ENCODE measurements at regions not wholly inside any gene's neighbourhood (a gene's known extent, or its start where the extent isn't known, plus 50 kb on each side); places are given as distances from the start of the nearest gene placed in this dataset.
"Not testable (repeated sequence)": the region's sequence is repeated elsewhere in the genome, so short reads cannot be mapped to it uniquely, and the experiment has no call there.

DNA sequence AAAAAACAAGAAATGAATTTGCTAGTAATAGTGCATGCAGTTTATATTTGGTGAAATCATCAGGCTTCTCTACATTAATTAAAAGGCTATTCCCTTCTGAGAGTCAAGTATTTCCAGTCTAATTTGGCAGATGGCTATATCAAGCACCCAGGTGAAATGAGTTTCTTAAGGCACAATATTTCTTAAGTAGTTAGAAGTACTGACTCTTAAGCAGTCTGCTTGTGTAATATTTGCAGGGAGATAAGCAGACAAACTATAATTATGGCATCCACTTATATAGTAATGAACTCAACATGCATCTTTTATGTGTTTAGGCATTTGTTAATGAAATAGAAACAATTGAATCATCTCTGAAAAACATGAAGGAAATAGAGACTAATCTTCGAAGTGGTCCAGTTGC, 189.2 kb downstream of the UTRN start:
- DNase-seq (ENCODE audit: low read depth in 2 of 2, low spot score in 1 of 2), result no peak

DNA sequence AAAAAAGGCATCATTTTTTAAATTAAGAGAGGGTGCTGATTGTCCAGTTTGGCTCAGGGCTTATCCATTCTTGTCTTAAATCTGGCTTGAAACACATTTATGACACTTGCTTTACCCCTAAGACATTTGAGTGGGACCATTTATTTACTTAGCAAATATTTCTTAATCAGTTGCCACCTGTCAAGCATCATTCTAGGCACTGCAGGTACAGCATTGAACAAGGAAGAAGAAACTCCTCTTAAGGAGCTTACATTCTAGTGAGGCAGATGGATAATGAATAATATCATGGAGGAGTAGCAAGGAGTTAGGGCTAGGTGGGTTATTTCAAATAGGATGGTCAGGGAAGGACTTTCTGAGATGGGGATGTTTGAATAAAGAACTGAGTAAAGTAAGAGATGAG, 189.8 kb downstream of the UTRN start:
- no peak for DNase-seq (ENCODE audit: low read depth in 2 of 2, low spot score in 1 of 2)

DNA sequence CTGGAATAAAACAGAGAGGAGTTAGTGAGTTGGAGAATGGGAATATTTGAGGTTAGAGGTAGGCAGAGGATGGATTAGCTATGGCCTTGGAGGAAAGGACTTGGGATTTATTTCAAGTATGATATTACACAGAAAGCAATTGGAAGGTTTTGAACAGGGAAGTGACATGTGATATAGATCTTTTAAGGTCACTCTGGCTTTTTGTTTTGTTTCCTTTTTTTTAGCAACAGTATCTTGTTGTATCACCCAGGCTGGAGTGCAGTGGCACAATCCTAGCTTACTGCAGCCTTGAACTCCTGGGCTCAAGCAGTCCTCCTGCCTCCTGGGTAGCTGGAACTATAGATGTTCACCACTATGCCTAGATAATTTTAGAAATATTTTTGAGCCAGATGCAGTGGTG, 190.3 kb downstream of the UTRN start:
- DNase-seq (ENCODE audit: low read depth in 2 of 2, low spot score in 1 of 2), result no peak

DNA sequence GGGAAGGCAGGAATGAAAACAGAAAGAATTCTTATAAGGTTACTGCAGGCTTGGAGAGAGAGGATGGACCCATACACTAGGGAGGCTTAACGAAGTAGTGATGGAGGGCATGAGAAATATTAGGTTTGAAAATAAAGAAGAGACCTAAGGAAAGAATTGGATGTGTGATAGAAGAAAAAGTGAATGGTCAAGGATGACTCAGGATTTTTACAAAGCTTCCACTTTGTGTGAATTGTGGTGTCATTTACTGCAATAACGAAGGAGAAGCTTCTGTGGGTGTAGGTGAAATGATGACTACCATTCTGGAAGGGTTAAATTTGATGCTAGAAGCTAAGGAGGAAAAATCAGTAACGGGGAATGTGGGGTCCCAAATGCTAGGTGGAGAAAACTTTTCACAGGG, 191.2 kb downstream of the UTRN start:
- DNase-seq (ENCODE audit: low read depth in 2 of 2, low spot score in 1 of 2), result no peak

DNA sequence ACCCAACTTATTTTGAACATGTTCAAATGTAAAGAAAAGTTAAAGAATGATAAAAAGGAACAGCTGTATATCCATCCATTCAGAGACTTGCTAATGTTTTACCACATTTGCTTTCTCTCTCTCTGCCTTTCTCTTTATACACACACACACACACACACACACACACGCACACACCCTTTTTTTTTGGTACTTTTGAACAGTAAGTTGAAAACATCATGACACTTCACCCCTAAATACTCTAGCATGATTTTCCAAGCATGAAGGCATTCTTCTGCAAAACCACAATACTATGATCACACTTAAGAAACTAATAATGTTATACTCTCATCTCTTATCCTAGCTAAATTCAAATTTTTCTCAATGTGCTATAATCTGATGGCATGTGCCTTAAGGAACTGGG, 192.3 kb downstream of the UTRN start:
- no peak for DNase-seq (ENCODE audit: low read depth in 2 of 2, low spot score in 1 of 2)

DNA sequence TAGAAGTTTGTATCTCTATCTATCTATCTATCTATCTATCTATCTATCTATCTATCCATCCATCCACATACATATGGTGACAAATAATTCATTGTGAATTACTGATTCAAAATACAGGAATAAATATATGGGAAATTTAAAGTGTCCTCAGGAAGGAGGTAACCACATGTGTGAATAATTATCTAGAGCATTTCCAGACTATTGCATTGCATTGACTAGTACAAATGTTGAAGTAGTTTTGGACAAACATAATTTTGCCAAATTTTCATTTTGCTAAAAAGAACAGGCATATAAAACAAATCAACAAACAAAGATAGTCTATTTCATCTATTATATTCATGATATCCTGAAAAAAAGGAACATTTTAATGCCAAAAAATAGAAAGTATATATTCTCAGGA, 192.7 kb downstream of the UTRN start:
- no peak for DNase-seq (ENCODE audit: low read depth in 2 of 2, low spot score in 1 of 2)

DNA sequence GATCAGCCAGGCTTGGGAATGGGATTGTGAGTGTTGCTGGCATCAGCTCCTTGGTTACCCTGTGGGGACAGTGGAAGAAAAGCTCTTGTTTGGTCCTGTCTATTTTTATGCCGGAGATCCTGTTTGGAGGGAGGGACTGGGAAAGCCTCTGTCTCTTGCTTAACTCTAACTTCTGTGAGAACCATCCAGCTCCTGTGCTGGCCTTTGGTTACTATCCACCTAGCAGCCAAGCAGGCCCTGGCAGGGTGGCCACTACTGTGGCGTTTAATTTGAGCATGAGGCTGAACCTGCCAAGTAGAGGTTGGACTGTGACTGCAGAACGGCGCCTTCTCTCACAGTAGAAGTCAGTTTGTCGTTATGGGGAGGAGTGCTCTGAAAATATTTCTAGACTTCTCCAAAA, 193.3 kb downstream of the UTRN start:
- no peak for DNase-seq (ENCODE audit: low read depth in 2 of 2, low spot score in 1 of 2)

DNA sequence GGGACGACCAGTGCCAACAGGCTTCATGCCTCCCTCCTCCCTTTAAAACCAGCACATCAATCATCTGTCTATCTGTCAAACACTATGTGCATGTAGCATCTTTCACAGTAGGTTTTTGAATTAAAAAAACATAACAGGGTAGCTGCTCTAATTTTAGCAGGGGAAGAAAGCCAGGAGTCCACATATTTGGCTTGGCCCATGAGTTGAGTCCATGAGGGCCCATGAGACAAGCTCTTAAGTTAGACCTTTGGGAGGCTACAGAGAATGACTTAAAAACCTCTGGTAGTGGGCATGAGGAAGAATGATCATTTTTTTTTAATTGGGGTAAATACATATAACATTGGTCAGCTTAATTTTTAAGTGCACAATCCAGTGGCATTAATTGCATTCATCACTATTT, 194.9 kb downstream of the UTRN start:
- no peak for DNase-seq (ENCODE audit: low read depth in 2 of 2, low spot score in 1 of 2)

DNA sequence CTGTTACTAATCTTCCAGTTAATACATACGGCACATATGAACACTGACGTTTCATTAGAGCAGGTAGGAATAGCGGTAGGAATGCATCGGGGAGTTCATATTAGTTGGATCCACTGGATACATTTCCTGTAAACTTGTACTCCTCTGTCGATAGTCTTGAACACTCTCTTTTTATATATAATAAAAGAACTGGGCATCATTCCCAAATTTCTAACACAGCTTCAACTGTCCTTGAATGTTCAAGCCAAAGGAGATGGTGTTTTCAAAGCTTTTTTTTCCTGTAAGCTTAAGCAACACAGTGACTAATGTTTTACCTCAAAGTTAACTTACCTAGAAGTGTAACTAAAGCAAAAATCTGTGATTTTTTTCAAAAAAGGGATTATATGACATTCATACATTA, 195.3 kb downstream of the UTRN start:
- DNase-seq (ENCODE audit: low read depth in 2 of 2, low spot score in 1 of 2), result no peak

DNA sequence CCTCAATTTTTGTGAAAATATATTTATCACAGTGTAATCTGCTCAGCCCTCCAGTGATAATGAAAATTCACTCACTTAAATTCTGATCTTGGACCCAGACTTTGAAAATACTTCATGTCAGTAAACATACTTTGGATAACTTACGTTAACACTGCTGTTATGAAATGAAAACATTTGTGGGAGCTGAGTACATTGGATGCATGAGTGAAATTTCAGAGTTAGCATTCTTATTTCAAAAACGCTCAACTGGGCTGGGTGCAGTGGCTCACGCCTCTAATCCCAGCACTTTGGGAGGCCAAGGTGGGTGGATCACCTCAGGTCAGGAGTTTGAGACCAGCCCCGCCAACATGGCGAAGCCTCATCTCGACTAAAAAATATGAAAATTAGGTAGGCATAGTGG, 196.4 kb downstream of the UTRN start:
- DNase-seq (ENCODE audit: low read depth in 2 of 2, low spot score in 1 of 2), result no peak

DNA sequence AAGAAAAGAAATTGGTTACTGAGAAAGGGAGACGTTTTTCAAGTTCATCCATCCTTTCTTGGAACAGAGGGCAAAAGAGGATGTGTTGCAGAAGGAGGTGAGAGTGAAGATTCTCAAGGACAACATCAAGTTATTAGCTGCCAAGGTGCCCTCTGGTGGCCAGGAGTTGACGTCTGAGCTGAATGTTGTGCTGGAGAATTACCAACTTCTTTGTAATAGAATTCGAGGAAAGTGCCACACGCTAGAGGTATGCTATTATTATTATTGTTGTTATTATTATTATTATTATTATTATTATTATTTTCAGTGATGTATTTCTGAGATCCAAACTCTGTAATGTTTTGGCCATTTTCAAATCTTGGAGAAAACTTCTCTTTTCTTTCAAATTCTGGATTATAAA, 197.0 kb downstream of the UTRN start:
- DNase-seq (ENCODE audit: low read depth in 2 of 2, low spot score in 1 of 2), result peak; percentile 33 to 43

DNA sequence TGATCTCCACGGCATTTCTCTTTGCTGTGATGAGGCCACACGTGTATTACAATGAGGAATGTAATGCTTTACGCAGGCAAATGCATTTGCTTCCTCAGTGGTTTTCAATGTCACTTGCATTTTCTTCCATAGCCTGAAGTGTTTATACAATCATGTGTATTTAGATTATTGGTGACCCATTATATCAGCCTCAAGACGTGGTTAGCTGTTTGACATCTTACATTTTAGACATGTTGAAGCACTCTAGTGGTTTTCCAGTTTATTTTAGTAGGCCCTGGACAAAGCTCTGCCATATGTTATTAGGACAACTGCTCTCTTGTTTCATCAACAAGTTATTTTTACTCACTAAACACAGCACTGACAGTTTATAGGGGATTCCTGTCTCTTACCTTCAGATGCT, 200.4 kb downstream of the UTRN start:
- no peak for DNase-seq (ENCODE audit: low read depth in 2 of 2, low spot score in 1 of 2)

DNA sequence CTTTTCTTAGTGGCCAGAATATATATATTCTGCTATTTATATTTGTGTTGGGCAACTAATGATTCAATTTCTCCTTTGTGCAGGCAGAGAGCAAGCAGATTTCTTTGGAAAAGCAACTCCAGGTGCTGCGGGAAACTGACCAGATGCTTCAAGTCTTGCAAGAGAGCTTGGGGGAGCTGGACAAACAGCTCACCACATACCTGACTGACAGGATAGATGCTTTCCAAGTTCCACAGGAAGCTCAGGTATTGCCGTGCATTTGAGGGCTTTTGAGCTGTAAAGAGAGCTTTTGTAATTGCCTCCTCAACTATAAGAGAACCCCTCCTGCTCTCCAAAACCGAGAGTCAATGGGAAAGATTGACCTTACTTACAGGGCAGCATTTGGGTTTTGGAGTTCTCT, 203.5 kb downstream of the UTRN start:
- no peak for DNase-seq (ENCODE audit: low read depth in 2 of 2, low spot score in 1 of 2)

DNA sequence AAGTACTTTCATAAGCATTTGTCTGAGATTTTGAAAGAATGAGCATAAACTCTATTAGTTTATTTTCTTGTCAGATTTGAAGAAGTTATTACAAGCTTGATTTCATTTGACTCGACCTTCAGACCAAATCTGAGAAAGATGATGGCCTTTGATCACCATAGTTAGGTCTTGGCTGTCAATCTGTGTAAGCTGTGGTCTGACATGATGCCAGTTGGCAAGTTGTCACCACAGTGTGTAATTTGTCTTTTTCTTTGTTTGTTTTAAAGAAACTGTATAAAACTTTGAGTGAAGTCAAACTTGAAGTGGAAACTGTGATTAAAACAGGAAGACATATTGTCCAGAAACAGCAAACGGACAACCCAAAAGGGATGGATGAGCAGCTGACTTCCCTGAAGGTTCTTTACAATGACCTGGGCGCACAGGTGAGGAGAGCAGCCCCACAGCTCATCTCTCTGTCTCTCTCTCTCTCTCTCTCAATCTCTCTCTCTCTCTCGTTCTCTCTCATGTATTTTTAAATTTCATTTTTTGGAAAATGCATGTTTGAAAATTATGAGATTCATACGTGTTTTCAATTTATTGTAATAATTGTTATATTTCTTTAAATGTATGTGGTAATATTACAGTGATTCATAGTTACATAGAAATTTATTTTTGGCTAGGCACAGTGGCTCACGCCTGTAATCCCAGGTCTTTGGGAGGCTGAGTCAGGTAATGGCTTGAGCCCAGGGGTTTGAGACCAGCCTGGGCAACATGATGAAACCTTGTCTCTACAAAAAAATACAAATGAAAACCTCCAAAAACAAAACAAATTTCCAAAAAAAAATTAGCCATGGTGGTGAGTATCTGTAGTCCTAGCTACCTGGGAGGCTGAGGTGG, 208.1 kb downstream of the UTRN start:
- no peak for DNase-seq (ENCODE audit: low read depth in 2 of 2, low spot score in 1 of 2)

DNA sequence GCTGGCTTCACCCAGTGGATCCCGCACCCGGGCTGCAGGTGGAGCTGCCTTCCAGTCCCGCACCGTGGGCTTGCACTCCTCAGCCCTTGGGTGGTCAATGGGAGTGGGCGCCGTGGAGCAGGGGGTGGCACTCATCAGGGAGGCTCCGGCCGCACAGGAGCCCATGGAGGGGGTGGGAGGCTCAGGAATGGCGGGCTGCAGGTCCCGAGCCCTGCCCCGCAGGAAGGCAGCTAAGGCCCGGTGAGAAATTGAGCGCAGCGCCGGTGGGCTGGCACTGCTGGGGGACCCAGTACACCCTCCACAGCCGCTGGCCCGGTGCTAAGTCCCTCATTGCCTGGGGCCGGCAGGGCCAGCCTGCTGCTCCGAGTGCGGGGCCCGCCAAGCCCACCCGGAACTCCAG, 209.9 kb downstream of the UTRN start:
- not testable (repeated sequence) for DNase-seq (ENCODE audit: low read depth in 2 of 2, low spot score in 1 of 2)

DNA sequence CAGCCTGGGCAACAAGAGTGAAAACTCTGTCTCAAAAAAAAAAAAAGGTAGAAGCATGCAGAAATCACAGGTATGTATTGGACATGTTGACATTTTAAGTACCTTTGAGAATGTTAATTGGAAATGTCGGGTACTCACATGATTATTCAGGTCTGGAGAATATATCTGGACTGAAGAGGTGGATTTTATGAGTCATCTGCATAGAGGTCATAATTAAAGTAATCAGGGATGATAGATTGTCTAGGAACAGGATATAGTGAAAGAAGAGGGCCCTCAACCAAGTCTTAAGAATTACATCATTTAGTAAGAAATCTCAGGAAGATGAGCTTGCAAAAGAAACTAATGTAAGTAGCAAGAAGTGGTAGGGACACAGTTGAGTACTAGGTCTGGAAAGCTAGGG, 212.5 kb downstream of the UTRN start:
- no peak for DNase-seq (ENCODE audit: low read depth in 2 of 2, low spot score in 1 of 2)

DNA sequence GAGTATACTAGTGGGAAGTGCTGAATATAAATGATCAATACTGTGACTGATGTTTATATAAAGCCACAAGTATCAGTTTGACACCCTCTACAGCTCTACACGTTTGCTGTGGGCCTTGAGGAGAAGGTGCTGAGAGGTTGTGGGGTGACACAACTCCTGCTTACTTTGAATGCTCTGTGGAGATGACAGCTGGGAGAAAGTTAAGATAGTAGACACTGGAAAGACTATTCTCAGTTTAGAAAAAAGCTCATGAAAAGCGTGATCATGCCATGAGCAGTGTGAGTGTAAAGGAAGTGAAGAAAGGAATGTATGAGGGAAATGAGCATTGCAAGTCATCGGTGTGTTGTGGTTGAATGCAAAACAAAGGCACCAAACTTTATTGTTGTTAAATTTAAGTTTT, 215.8 kb downstream of the UTRN start:
- no peak for DNase-seq (ENCODE audit: low read depth in 2 of 2, low spot score in 1 of 2)

DNA sequence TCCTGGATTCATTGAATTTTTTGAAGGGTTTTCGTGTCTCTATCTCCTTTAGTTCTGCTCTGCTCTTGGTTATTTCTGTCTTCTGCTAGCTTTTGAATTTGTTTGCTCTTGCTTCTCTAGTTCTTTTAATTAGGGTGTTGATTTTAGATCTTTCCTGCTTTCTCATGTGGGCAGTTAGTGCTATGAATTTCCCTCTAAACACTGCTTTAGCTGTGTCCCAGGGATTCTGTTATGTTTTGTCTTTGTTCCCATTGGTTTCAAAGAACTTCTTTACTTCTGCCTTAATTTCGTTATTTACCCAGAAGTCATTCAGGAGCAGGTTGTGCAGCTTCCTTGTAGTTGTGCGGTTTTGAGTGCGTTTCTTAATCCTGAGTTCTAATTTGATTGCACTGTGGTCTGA, 220.1 kb downstream of the UTRN start:
- DNase-seq (ENCODE audit: low read depth in 2 of 2, low spot score in 1 of 2), result not testable (repeated sequence)

DNA sequence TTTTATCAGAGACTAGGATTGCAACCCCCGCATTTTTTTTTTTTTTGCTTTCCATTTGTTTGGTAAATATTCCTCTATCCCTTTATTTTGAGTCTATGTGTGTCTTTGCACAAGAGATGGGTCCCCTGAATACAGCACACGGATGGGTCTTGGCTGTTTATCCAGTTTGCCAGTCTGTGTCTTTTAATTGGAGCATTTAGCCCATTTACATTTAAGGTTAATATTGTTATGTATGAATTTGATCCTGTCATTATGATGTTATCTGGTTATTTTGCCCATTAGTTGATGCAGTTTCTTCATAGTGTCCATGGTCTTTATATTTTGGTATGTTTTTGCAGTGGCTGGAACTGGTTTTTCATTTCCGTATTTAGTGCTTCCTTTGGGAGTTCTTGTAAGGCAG, 220.9 kb downstream of the UTRN start:
- not testable (repeated sequence) for DNase-seq (ENCODE audit: low read depth in 2 of 2, low spot score in 1 of 2)

DNA sequence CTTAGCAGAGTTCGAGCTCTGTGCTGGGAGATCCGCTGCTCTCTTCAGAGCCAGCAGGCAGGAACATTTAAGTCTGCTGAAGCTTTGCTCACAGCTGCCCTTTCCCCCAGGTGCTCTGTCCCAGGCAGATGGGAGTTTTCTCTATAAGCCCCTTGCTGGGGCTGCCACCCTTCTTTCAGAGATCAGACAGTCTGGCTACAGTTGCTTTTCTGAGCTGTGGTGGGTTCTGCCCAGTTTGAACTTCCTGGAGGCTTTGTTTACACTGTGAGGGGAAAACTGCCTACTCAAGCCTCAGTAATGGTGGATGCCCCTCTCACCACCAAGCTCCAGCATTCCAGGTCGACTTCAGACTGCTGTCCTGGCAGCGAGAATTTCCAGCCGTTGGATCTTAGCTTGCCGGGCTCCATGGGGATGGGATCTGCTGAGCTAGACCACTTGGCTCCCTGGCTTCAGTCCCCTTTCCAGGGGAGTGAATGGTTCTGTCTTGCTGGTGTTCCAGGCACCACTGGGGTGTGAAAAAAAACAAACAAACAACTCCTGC, 222.7 kb downstream of the UTRN start:
- DNase-seq (ENCODE audit: low read depth in 2 of 2, low spot score in 1 of 2), result not testable (repeated sequence)

DNA sequence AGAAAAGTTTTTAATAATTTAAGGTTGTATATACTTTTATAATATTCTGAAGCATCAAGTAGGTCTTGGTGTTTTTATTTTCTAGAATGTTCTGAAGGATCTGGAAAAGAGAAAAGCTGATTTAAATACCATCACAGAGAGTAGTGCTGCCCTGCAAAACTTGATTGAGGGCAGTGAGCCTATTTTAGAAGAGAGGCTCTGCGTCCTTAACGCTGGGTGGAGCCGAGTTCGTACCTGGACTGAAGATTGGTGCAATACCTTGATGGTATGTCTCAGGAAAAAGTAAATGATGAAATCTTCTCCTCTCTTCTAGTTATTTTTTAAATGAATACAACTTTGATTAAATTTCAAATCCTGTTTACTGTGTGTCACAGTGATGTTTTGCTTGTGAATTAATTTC, 225.7 kb downstream of the UTRN start:
- no peak for DNase-seq (ENCODE audit: low read depth in 2 of 2, low spot score in 1 of 2)

DNA sequence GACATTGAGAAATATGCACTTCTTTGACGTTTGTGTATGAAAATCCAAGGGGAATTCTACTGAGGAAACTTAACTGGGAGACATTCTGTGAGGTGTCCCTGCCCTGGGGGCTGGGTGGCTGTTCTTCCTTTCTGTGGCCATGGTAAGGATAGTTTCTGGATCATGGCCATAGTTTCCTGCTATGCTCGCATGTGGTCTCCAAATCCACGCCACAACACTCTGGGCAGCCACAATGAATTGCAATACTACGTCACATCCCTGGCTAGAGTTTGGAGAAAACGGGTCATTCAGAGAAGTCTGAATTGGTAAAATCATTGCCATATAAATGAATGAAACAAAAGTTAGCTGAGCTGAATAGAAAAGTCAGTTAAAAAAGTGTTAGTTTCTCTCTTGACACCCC, 230.6 kb downstream of the UTRN start:
- no peak for DNase-seq (ENCODE audit: low read depth in 2 of 2, low spot score in 1 of 2)

DNA sequence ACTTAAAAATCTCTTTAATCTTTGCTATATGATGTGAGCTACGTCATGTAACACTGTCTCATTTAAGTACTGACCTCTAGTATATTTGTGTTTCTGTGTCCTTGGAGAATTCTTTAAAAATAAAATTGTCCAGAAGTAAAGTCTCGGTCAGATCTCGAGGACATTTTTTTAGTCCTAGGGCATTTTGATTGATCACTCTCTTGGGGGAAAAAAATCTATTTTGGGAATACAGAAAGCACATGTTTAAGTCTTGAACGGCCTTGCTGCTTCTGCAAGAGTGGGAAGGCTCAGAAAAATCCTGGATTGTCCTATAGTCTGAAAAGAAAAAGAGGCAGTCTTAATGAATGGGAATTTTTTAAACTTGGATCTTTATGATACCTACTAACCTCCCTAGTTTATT, 234.3 kb downstream of the UTRN start:
- DNase-seq (ENCODE audit: low read depth in 2 of 2, low spot score in 1 of 2), result no peak

All from stimulated activated CD8-positive, alpha-beta memory T cell treated with anti-CD3 and anti-CD28 coated beads, Interleukin-4, amount 100 ng/mL, for 4 hours (primary cell).